CD14-positive monocyte (primary cell): ENCODE measurements at regions not wholly inside any gene's neighbourhood (a gene's known extent, or its start where the extent isn't known, plus 50 kb on each side); places are given as distances from the start of the nearest gene placed in this dataset.
"Not testable (repeated sequence)": the region's sequence is repeated elsewhere in the genome, so short reads cannot be mapped to it uniquely, and the experiment has no call there.

Experiments
- DNase-seq, 3 donors: peaks; one replicate each; pipeline ENCODE4 v3.0.0-alpha.2; 2011 to 2022
- H2AFZ ChIP-seq: 2 replicates; pipeline ENCODE4 v1.6.0; 2012; ENCODE audit warnings: mild to moderate bottlenecking, low read depth, low read length, inconsistent platforms; ENCODE audit not compliant: insufficient read depth, poor library complexity, severe bottlenecking
- H3K27ac ChIP-seq, 2 donors: 1 replicate in 1 of 2; 2 replicates in 1 of 2; pipeline ENCODE4 v1.5.1; 2012 to 2013; ENCODE audit warnings: low read length in 2 of 2, control low read depth in 1 of 2, inconsistent platforms in 1 of 2, low read depth in 1 of 2, mild to moderate bottlenecking in 1 of 2
- H3K27me3 ChIP-seq, 2 donors: one replicate each; pipeline versions ENCODE4 v1.6.0 to v1.6.1; 2011 to 2013; ENCODE audit warnings: low read length in 2 of 2; ENCODE audit not compliant: control insufficient read depth in 2 of 2, insufficient read depth in 2 of 2
- H3K36me3 ChIP-seq, 2 donors: replicated peaks in 1 of 2; 1 replicate in 1 of 2; 2 replicates in 1 of 2; pipeline versions ENCODE4 v1.5.1 to v1.6.1; 2012 to 2013; ENCODE audit warnings: low read length in 2 of 2, control low read depth in 1 of 2, inconsistent platforms in 1 of 2, mild to moderate bottlenecking in 1 of 2; ENCODE audit not compliant: insufficient read depth in 2 of 2, control insufficient read depth in 1 of 2
- H3K4me1 ChIP-seq, 2 donors: 1 replicate in 1 of 2; 2 replicates in 1 of 2; pipeline versions ENCODE4 v1.5.1 to v1.6.1; 2012 to 2013; ENCODE audit warnings: low read length in 2 of 2, control low read depth in 1 of 2, inconsistent platforms in 1 of 2, mild to moderate bottlenecking in 1 of 2, moderate library complexity in 1 of 2; ENCODE audit not compliant: insufficient read depth in 2 of 2, control insufficient read depth in 1 of 2
- H3K4me2 ChIP-seq: replicated peaks from 2 replicates; pipeline ENCODE3; 2012; ENCODE audit warnings: low read length, moderate library complexity, mild to moderate bottlenecking; ENCODE audit not compliant: poor library complexity, severe bottlenecking; ENCODE audit errors: extremely low read depth
- H3K4me3 ChIP-seq, 3 experiments: fragments of 200-600 bp in 1 of 3; sonication (generic) in 1 of 3; replicated peaks in 1 of 3; 1 replicate in 2 of 3; 2 replicates in 1 of 3; pipeline ENCODE4 v1.5.1; 2011 to 2013; ENCODE audit warnings: low read length in 3 of 3, mild to moderate bottlenecking in 3 of 3, control low read depth in 2 of 3, low read depth in 2 of 3, inconsistent platforms in 1 of 3, moderate library complexity in 1 of 3
- H3K79me2 ChIP-seq: 2 replicates; pipeline ENCODE4 v1.6.0; 2012; ENCODE audit warnings: mild to moderate bottlenecking, control low read depth, inconsistent platforms, low read length, moderate library complexity; ENCODE audit not compliant: insufficient read depth
- H3K9ac ChIP-seq: 2 replicates; pipeline ENCODE4 v1.6.0; 2017; ENCODE audit warnings: low read length, mild to moderate bottlenecking; ENCODE audit not compliant: insufficient read depth, poor library complexity, severe bottlenecking
- H3K9me3 ChIP-seq, 2 donors: replicated peaks in 1 of 2; 1 replicate in 1 of 2; 2 replicates in 1 of 2; pipeline versions ENCODE4 v1.5.1 to v1.6.1; 2012 to 2013; ENCODE audit warnings: low read length in 2 of 2, control low read depth in 1 of 2; ENCODE audit not compliant: control insufficient read depth in 1 of 2, insufficient read depth in 1 of 2
- H4K20me1 ChIP-seq: 2 replicates; pipeline ENCODE4 v1.6.0; 2012; ENCODE audit warnings: mild to moderate bottlenecking, low read length, control low read depth, moderate library complexity; ENCODE audit not compliant: insufficient read depth
- H3K27ac Mint-ChIP-seq, 7 donors: one replicate each; pipeline ENCODE4 v1.8.0; 2020; ENCODE audit warnings: mild to moderate bottlenecking in 7 of 7, mixed read lengths in 7 of 7, moderate library complexity in 6 of 7, inconsistent platforms in 2 of 7
- H3K27me3 Mint-ChIP-seq, 3 donors: one replicate each; pipeline ENCODE4 v1.8.0; 2021 to 2022; ENCODE audit warnings: low read depth in 3 of 3, mild to moderate bottlenecking in 3 of 3, mixed read lengths in 3 of 3, moderate library complexity in 3 of 3, inconsistent platforms in 1 of 3
- H3K36me3 Mint-ChIP-seq, 2 donors: one replicate each; pipeline ENCODE4 v1.8.0; 2020; ENCODE audit warnings: mixed read lengths in 2 of 2, inconsistent platforms in 1 of 2, mild to moderate bottlenecking in 1 of 2
- H3K4me1 Mint-ChIP-seq: one replicate; pipeline ENCODE4 v1.8.0; 2020; ENCODE audit warnings: mild to moderate bottlenecking, mixed read lengths
- H3K4me3 Mint-ChIP-seq, 2 donors: one replicate each; pipeline ENCODE4 v1.8.0; 2020; ENCODE audit warnings: mild to moderate bottlenecking in 2 of 2, mixed read lengths in 2 of 2, moderate library complexity in 1 of 2
- H3K9me3 Mint-ChIP-seq, 7 donors: one replicate each; pipeline ENCODE4 v1.8.0; 2020 to 2022; ENCODE audit warnings: mixed read lengths in 7 of 7, mild to moderate bottlenecking in 6 of 7, moderate library complexity in 6 of 7, inconsistent platforms in 2 of 7
- WGBS: methylation state at CpG from one replicate; pipeline ENCODE4 v1.1.5; 2013; ENCODE audit warnings: missing lambda C conversion rate; ENCODE audit not compliant: insufficient coverage; 5-methylcytosine and 5-hydroxymethylcytosine counted together
- intact Hi-C, 2 donors: fragments of 100-400 bp; cut with micrococcal nuclease; formaldehyde crosslinking; loops; one replicate each; pipeline versions ENCODE4 v1.15.0 to v1.15.1; 2023
- TF ChIP-seq, protein P1 (sequence below): fragments of 200-600 bp; IDR thresholded peaks from one replicate; pipeline ENCODE4 v1.8.0; 2022; ENCODE audit warnings: antibody characterized with exemption, mild to moderate bottlenecking

- no peak overlapping the region for H3K4me2 ChIP-seq
- H3K4me1 ChIP-seq: no peaks in the 10 kb centered on the region
- no peak overlapping the region for H2AFZ ChIP-seq
- Mint-ChIP-seq H3K4me1 (no peaks in the 10 kb centered on the region), H3K27me3 (peaks cover 0 to 7% (median 3%) of the 10 kb centered on the region in 3 donors), H3K4me3 (no peak overlapping the region), H3K27ac (no peak overlapping the region), H3K9me3 (peaks cover 92 to 99% (median 95%) of the 10 kb centered on the region in 7 donors), H3K36me3 (no peaks in the 10 kb centered on the region)
- H3K36me3 ChIP-seq: no peaks in the 10 kb centered on the region
- TF ChIP-seq, protein P1, sequence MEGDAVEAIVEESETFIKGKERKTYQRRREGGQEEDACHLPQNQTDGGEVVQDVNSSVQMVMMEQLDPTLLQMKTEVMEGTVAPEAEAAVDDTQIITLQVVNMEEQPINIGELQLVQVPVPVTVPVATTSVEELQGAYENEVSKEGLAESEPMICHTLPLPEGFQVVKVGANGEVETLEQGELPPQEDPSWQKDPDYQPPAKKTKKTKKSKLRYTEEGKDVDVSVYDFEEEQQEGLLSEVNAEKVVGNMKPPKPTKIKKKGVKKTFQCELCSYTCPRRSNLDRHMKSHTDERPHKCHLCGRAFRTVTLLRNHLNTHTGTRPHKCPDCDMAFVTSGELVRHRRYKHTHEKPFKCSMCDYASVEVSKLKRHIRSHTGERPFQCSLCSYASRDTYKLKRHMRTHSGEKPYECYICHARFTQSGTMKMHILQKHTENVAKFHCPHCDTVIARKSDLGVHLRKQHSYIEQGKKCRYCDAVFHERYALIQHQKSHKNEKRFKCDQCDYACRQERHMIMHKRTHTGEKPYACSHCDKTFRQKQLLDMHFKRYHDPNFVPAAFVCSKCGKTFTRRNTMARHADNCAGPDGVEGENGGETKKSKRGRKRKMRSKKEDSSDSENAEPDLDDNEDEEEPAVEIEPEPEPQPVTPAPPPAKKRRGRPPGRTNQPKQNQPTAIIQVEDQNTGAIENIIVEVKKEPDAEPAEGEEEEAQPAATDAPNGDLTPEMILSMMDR: no peak
- no peaks in the 10 kb centered on the region for H3K79me2 ChIP-seq
- WGBS: 91% methylated on average over 20 of the region's 21 CpGs
- H3K27ac ChIP-seq: no peak overlapping the region
- peaks cover 98 to 99% of the 10 kb centered on the region in 2 donors for H3K9me3 ChIP-seq
- intact Hi-C loops: no loop called here
- no peak overlapping the region for H3K9ac ChIP-seq
- DNase-seq: no peak
- no peak overlapping the region for H3K4me3 ChIP-seq
- no peaks in the 10 kb centered on the region for H4K20me1 ChIP-seq
- no peaks in the 10 kb centered on the region for H3K27me3 ChIP-seq
Observed at GRCh38 chr12:34305176-34305575, 282.9 kb downstream of the ALG10 start.

DNA sequence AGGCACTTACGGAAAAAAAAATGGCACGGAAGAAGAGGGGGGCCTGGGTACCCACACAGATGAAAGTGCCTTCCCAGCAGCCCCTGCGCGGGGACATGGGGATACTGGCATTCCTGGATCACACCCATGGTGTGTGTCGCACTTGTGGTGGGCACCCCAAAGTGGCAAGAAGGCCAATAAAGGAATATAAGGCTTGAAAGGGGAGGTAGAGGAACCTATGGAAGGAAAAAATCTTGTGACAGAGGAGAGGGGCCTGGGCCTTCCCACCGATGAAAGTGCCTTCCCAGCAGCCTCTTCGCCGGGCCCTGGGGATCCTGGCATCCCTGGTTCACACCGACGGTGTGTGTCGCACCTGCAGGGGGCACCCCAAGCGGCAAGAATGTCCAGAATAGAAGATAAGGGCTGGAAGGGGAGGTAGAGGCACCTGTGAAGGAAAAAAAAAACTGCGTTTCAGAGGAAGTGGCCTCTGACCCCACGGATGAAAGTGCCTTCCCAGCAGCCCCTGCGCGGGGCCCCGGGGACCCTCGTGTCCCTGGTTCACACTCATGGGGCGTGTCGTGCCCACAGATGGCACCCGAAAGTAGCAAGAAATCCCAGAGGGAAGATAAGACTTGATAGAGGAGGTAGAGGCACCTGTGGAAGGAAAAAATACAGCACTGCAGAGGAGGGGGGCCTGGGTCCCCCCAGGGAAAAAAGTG is 284.0 kb downstream of the ALG10 start:
- no peak for DNase-seq
- no peaks in the 10 kb centered on the region for H3K4me1 ChIP-seq
- no peaks in the 10 kb centered on the region for H3K27me3 ChIP-seq
- peaks cover 86 to 99% (median 94%) of the 10 kb centered on the region in 7 donors for H3K9me3 Mint-ChIP-seq
- peaks cover 98 to 99% of the 10 kb centered on the region in 2 donors for H3K9me3 ChIP-seq
- H3K4me3 Mint-ChIP-seq: no peak overlapping the region
- no peak overlapping the region for H3K9ac ChIP-seq
- H3K36me3 Mint-ChIP-seq: no peaks in the 10 kb centered on the region
- H3K4me2 ChIP-seq: no peak overlapping the region
- H3K4me1 Mint-ChIP-seq: no peaks in the 10 kb centered on the region
- H3K4me3 ChIP-seq: peak overlapping the region in 1 of 3 experiments; percentile 14
- intact Hi-C loops: no loop called here
- no peak overlapping the region for H3K27ac ChIP-seq
- H3K27ac Mint-ChIP-seq: no peak overlapping the region
- TF ChIP-seq, protein P1: no peak
- no peaks in the 10 kb centered on the region for H3K79me2 ChIP-seq
- no peaks in the 10 kb centered on the region for H4K20me1 ChIP-seq
- peaks cover 0 to 7% (median 3%) of the 10 kb centered on the region in 3 donors for H3K27me3 Mint-ChIP-seq
- WGBS: 81% methylated on average over 19 of the region's 21 CpGs
- no peaks in the 10 kb centered on the region for H3K36me3 ChIP-seq
- H2AFZ ChIP-seq: no peak overlapping the region

DNA sequence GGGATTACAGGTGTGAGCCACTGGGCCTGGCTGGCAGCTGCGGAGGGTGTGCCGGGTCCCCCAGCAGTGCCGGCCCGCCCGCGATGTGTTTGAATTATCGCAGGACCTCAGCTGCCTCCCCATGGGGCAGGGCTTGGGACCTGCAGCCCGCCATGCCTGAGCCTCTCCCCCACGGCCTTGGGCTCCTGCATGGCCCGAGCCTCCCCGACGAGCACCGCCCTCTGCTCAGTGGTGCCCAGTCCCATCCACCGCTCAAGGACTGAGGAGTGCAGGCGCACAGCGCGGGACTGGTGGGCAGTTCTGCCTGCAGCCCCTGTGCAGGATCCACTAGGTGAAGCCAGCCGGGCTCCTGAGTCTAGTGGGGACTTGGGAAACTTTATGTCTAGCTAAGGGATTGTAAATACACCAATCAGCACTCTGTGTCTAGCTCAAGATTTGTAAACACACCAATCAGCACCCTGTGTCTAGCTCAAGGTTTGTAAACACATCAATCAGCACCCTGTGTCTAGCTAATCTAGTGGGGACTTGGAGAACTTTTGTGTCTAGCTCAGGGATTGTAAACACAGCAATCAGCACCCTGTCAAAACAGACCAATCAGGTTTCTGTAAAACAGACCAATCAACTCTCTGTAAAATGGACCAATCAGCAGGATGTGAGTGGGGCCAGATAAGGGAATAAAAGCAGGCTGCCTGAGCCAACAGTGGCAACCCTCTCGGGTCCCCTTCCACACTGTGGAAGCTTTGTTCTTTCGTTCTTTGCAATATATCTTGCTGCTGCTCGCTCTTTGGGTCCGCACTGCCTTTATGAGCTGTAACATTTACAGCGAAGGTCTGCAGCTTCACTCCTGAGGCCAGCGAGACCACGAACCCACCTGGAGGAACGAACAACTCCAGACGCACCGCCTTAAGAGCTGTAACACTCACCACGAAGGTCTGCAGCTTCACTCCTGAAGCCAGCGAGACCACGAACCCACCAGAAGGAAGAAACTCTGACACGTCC is 287.8 kb downstream of the ALG10 start:
- H3K27ac Mint-ChIP-seq, H3K4me1 Mint-ChIP-seq, H4K20me1 ChIP-seq, DNase-seq, H3K4me3 ChIP-seq, H3K79me2 ChIP-seq, H3K4me3 Mint-ChIP-seq, intact Hi-C loops, H3K36me3 Mint-ChIP-seq, H3K27me3 ChIP-seq, H3K27me3 Mint-ChIP-seq, H3K4me1 ChIP-seq, H3K27ac ChIP-seq, H3K9ac ChIP-seq, H3K36me3 ChIP-seq, H2AFZ ChIP-seq, H3K4me2 ChIP-seq: not testable (repeated sequence)
- peaks cover 83 to 99% (median 95%) of the 10 kb centered on the region in 7 donors for H3K9me3 Mint-ChIP-seq
- 82% methylated on average over 28 of the region's 32 CpGs for WGBS
- H3K9me3 ChIP-seq: peaks cover 98 to 99% of the 10 kb centered on the region in 2 donors
